GM12878 (cell line): ENCODE measurements at regions not wholly inside any gene's neighbourhood (a gene's known extent, or its start where the extent isn't known, plus 50 kb on each side); places are given as distances from the start of the nearest gene placed in this dataset.
"Not testable (repeated sequence)": the region's sequence is repeated elsewhere in the genome, so short reads cannot be mapped to it uniquely, and the experiment has no call there.

ENCODE experiments used
- ATAC-seq: fragments of 200-7000 bp; cut with Tn5 transposase; 3 replicates; pipeline ENCODE4 v1.9.1; 2020; ENCODE audit warnings: mild to moderate bottlenecking, moderate library complexity
- BruUV-seq: library from RNA; stranded (reverse); fragments of 400-500 nt; replicated peaks from 2 replicates; lab custom pipeline; 2021; lab: Mats Ljungman, UMichigan
- CTCF ChIA-PET: fragments of 300-600 bp; sonication (Branson Sonifier 250); formaldehyde crosslinking; extraction: SDS; loops from one replicate; lab custom pipeline; 2021; ENCODE audit warnings: inconsistent platforms; lab: Yijun Ruan, JAX
- POLR2A ChIA-PET: fragments of 350-600 bp; formaldehyde crosslinking; extraction: SDS; loops from one replicate; lab custom pipeline; 2021; ENCODE audit warnings: inconsistent platforms; lab: Charles Lee
- RAD21 ChIA-PET: fragments of 300-600 bp; sonication (Branson Sonifier 250); formaldehyde crosslinking; loops from one replicate; lab custom pipeline; 2023; ENCODE audit warnings: antibody characterized with exemption; ENCODE audit not compliant: unreplicated experiment; lab: Charles Lee
- SMC1A ChIA-PET: fragments of 300-600 bp; sonication (Branson Sonifier 250); formaldehyde crosslinking; loops from one replicate; lab custom pipeline; 2023; ENCODE audit not compliant: unreplicated experiment, uncharacterized antibody; lab: Charles Lee
- DNase-seq: peaks from one replicate; pipeline ENCODE4 v3.0.0-alpha.2; 2011; ENCODE audit warnings: low read depth, low spot score
- FAIRE-seq: peaks from 3 replicates; lab custom pipeline; 2011; peaks lifted over from hg19 to GRCh38; lab: Jason Lieb, UNC
- H2AFZ ChIP-seq: 2 replicates; pipeline ENCODE4 v1.6.0; 2011; ENCODE audit warnings: low read depth, low read length, control low read depth; ENCODE audit not compliant: control insufficient read depth
- H3K27ac ChIP-seq: 2 replicates; pipeline ENCODE4 v1.5.1; 2011; ENCODE audit warnings: control low read depth; ENCODE audit not compliant: control insufficient read depth, insufficient read depth
- H3K27me3 ChIP-seq, 2 experiments: replicated peaks in 1 of 2; 2 replicates each; pipeline versions ENCODE4 v1.6.0 to v1.6.1; 2011; ENCODE audit warnings: low read length in 1 of 2; ENCODE audit not compliant: control insufficient read depth in 2 of 2, insufficient read depth in 2 of 2
- H3K36me3 ChIP-seq, 2 experiments: 2 replicates each; pipeline ENCODE4 v1.5.1; 2011; ENCODE audit warnings: low read length in 1 of 2; ENCODE audit not compliant: control insufficient read depth in 2 of 2, insufficient read depth in 2 of 2
- H3K4me1 ChIP-seq: 2 replicates; pipeline ENCODE4 v1.6.1; 2011; ENCODE audit warnings: mild to moderate bottlenecking, low read length, moderate library complexity, mixed read lengths; ENCODE audit not compliant: control insufficient read depth, insufficient read depth
- H3K4me2 ChIP-seq: 2 replicates; pipeline ENCODE4 v1.6.0; 2011; ENCODE audit warnings: control low read depth; ENCODE audit not compliant: control insufficient read depth, insufficient read depth
- H3K4me3 ChIP-seq: fragments of 200-600 bp; sonication (generic); 2 replicates; pipeline ENCODE4 v1.5.1; 2016
- H3K79me2 ChIP-seq: 2 replicates; pipeline ENCODE4 v1.6.0; 2011; ENCODE audit warnings: low read length; ENCODE audit not compliant: control insufficient read depth, insufficient read depth
- H3K9ac ChIP-seq: 2 replicates; pipeline ENCODE4 v1.8.0; 2011; ENCODE audit warnings: low read length, control low read depth, mixed read lengths; ENCODE audit not compliant: control insufficient read depth, insufficient read depth
- H3K9me3 ChIP-seq: replicated peaks from 3 replicates; pipeline ENCODE4 v1.5.1; 2011; ENCODE audit warnings: mild to moderate bottlenecking, low read length; ENCODE audit not compliant: control insufficient read depth, insufficient read depth
- H4K20me1 ChIP-seq: 2 replicates; pipeline ENCODE4 v1.6.0; 2011; ENCODE audit not compliant: control insufficient read depth, insufficient read depth
- BMI1 ChIP-seq: fragments of 450-650 bp; IDR thresholded peaks from 2 replicates; pipeline ENCODE4 v1.6.1; 2016; ENCODE audit warnings: mild to moderate bottlenecking, moderate library complexity, borderline replicate concordance
- ESRRA ChIP-seq: IDR thresholded peaks from 2 replicates; pipeline ENCODE4 v1.6.1; 2012; ENCODE audit warnings: mild to moderate bottlenecking, low read length, improper control_type of control experiment
- GATAD2B ChIP-seq: fragments of 450-650 bp; conservative IDR thresholded peaks from 2 replicates; pipeline ENCODE4 v1.6.1; 2017; ENCODE audit warnings: low read depth, mild to moderate bottlenecking, moderate library complexity
- KDM1A ChIP-seq: fragments of 200-600 bp; sonication (generic); IDR thresholded peaks from 2 replicates; pipeline ENCODE4 v1.6.1; 2016; ENCODE audit warnings: borderline replicate concordance
- MEF2B ChIP-seq: fragments of 450-650 bp; IDR thresholded peaks from 2 replicates; pipeline ENCODE4 v1.6.1; 2018; ENCODE audit warnings: mild to moderate bottlenecking, moderate library complexity; ENCODE audit not compliant: partially characterized antibody, poor library complexity, severe bottlenecking
- RFX5 ChIP-seq: IDR thresholded peaks from 2 replicates; pipeline ENCODE4 v1.6.1; 2011; ENCODE audit warnings: low read depth, low read length, improper control_type of control experiment
- SIN3A ChIP-seq: IDR thresholded peaks from 2 replicates; pipeline ENCODE4 v1.6.1; 2012; ENCODE audit warnings: low read depth, low read length, improper control_type of control experiment
- SMC3 ChIP-seq: IDR thresholded peaks from 2 replicates; pipeline ENCODE4 v1.6.1; 2011; ENCODE audit warnings: low read length, improper control_type of control experiment, borderline replicate concordance
- SREBF1 ChIP-seq: IDR thresholded peaks from 2 replicates; pipeline ENCODE4 v1.6.1; 2012; ENCODE audit warnings: mild to moderate bottlenecking, low read length
- ZNF217 ChIP-seq: fragments of 450-650 bp; IDR thresholded peaks from 2 replicates; pipeline ENCODE4 v1.6.1; 2017; ENCODE audit warnings: antibody characterized with exemption, mild to moderate bottlenecking
- WGBS: methylation state at CpG from one replicate; pipeline ENCODE4 v1.1.6; 2016; ENCODE audit warnings: low lambda C conversion rate; ENCODE audit not compliant: insufficient replicate concordance, insufficient coverage; ENCODE audit errors: missing lambda C conversion rate; 5-methylcytosine and 5-hydroxymethylcytosine counted together
- in situ Hi-C: fragments of 300-500 bp; cut with MboI; formaldehyde crosslinking; loops from 9 replicates; pipeline ENCODE4 v1.14.3; 2018; ENCODE audit warnings: mixed read lengths
- intact Hi-C: fragments of 100-400 bp; cut with micrococcal nuclease; formaldehyde crosslinking; loops from one replicate; pipeline ENCODE4 v1.14.2; 2022; ENCODE audit not compliant: unreplicated experiment
- TF ChIP-seq, protein P1 (sequence below): fragments of 450-650 bp; IDR thresholded peaks from 2 replicates; pipeline ENCODE4 v1.6.1; 2017; ENCODE audit warnings: mild to moderate bottlenecking, low read depth, inconsistent platforms; ENCODE audit not compliant: poor library complexity, severe bottlenecking

GRCh38 chr12:73998894-73999293 is 538.7 kb upstream of the ATXN7L3B start:
- no peaks in the 10 kb centered on the region for H3K27me3 ChIP-seq
- intact Hi-C loops = no loop called here
- no peaks in the 10 kb centered on the region for H3K36me3 ChIP-seq
- no TSS peak for BruUV-seq
- no peak overlapping the region for H3K4me3 ChIP-seq
- SMC1A ChIA-PET = no interaction called here
- CTCF ChIA-PET = no interaction called here
- in situ Hi-C loops = no loop called here
- H3K9me3 ChIP-seq = no peaks in the 10 kb centered on the region
- no peak overlapping the region for H2AFZ ChIP-seq
- no peaks in the 10 kb centered on the region for H4K20me1 ChIP-seq
- H3K4me2 ChIP-seq = no peak overlapping the region
- ATAC-seq = no peak
- POLR2A ChIA-PET = no interaction called here
- no peak for DNase-seq
- no peaks in the 10 kb centered on the region for H3K79me2 ChIP-seq
- no peak for FAIRE-seq
- no peaks in the 10 kb centered on the region for H3K4me1 ChIP-seq
- 0% methylated on average over 1 of the region's 1 CpG for WGBS
- RAD21 ChIA-PET = no interaction called here
- no peak overlapping the region for H3K27ac ChIP-seq
- TF ChIP-seq, protein P1, sequence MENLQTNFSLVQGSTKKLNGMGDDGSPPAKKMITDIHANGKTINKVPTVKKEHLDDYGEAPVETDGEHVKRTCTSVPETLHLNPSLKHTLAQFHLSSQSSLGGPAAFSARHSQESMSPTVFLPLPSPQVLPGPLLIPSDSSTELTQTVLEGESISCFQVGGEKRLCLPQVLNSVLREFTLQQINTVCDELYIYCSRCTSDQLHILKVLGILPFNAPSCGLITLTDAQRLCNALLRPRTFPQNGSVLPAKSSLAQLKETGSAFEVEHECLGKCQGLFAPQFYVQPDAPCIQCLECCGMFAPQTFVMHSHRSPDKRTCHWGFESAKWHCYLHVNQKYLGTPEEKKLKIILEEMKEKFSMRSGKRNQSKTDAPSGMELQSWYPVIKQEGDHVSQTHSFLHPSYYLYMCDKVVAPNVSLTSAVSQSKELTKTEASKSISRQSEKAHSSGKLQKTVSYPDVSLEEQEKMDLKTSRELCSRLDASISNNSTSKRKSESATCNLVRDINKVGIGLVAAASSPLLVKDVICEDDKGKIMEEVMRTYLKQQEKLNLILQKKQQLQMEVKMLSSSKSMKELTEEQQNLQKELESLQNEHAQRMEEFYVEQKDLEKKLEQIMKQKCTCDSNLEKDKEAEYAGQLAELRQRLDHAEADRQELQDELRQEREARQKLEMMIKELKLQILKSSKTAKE = no peak
- no peak for TF ChIP-seq BMI1
- H3K9ac ChIP-seq = no peak overlapping the region

DNA sequence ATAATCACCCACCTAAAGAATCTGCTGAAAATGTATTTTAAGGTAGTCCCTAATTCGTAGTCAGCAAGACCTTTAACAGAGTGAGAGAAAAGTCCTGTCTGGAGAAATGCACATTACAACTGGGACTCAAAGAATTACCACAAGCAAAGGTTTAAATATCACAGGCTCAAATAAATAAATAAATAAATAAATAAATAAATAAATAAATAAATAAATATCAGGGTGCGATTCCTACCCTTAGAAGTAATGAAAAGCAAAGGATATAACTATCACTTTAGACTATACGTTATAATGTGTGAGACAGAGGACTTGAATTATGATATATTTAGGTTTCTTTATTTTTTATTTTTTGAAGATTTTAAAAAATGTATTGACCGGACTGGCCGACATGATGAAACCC is 522.5 kb upstream of the ATXN7L3B start:
- H3K27me3 ChIP-seq = no peaks in the 10 kb centered on the region
- no peak for TF ChIP-seq RFX5
- no peak for TF ChIP-seq ZNF217
- TF ChIP-seq KDM1A = no peak
- no peak for TF ChIP-seq SIN3A
- no peak for TF ChIP-seq ESRRA
- no peak for TF ChIP-seq SREBF1
- no peak for TF ChIP-seq SMC3
- no peak for TF ChIP-seq MEF2B
- TF ChIP-seq GATAD2B = no peak
- in situ Hi-C loops = no loop called here
- H3K36me3 ChIP-seq = no peaks in the 10 kb centered on the region
- no peak overlapping the region for H3K4me3 ChIP-seq
- H3K79me2 ChIP-seq = no peaks in the 10 kb centered on the region
- ChIA-PET RAD21 (no interaction called here), CTCF (no interaction called here), SMC1A (no interaction called here), POLR2A (no interaction called here)
- no peak overlapping the region for H3K27ac ChIP-seq
- WGBS = 48% methylated on average over 5 of the region's 5 CpGs
- no peak overlapping the region for H3K9ac ChIP-seq
- FAIRE-seq = no peak
- H3K4me2 ChIP-seq = no peak overlapping the region
- no peak for DNase-seq
- ATAC-seq = no peak
- H3K4me1 ChIP-seq = no peaks in the 10 kb centered on the region
- no peaks in the 10 kb centered on the region for H4K20me1 ChIP-seq
- no peak overlapping the region for H2AFZ ChIP-seq
- BruUV-seq = no TSS peak
- no peaks in the 10 kb centered on the region for H3K9me3 ChIP-seq
- intact Hi-C loops = no loop called here

GRCh38 chr12:74016324-74016723 is 521.3 kb upstream of the ATXN7L3B start:
- BruUV-seq, H3K4me1 ChIP-seq, H3K4me2 ChIP-seq, in situ Hi-C loops, POLR2A ChIA-PET, H3K9ac ChIP-seq, RAD21 ChIA-PET, H2AFZ ChIP-seq, H3K79me2 ChIP-seq, H3K9me3 ChIP-seq, FAIRE-seq, DNase-seq, intact Hi-C loops, ATAC-seq, H3K27me3 ChIP-seq, SMC1A ChIA-PET, H4K20me1 ChIP-seq, H3K27ac ChIP-seq, H3K4me3 ChIP-seq, H3K36me3 ChIP-seq: not testable (repeated sequence)
- 39% methylated on average over 5 of the region's 5 CpGs for WGBS
- CTCF ChIA-PET = interaction anchor here (0.6 kb wide), 1 partner anchor 366 kb away, joined by 3 read pairs; no protein-coding TSS in a partner anchor
